ENCODE measurements at regions not wholly inside any gene's neighbourhood (a gene's known extent, or its start where the extent isn't known, plus 50 kb on each side); places are given as distances from the start of the nearest gene placed in this dataset.

DNA sequence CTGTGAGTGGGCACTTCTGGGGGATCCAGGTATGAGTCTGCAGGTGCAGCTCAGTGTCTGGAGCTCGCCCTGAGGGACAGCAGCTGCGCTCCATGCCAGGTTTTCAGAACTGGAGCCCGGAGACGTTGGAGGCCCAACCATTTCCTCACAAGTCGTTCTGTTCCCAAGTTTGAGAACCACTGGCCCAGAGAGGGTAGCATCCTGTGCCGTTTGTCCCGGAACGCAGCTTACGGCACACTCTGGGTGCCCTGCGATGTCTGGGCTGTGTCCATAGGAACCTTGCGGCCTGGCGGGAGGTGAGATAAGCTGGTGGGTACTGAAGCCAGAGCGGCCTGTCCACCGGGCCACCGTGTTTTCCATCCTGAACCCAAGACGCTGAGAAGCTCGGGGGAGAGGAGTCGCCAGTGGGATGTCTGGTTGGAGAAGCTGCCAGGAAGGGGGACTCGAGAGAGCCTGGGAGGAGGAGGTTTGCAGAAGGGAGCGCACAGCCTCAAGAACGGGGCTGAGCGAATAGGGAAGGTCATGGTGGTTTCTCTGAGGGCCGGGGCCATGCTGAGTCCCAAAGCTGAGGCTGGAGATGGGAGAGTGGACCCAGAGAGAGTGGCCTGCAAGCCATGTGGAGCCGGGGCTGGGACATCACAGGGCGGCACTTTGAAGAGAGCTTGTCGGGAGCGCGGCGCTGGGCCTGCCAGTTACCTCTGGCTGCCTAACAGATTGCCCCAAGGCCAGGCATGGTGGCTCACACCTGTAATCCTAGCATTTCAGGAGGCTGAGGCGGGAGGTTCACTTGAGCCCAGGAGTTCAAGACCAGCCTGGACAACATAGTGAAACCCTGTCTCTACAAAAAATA lies 211.0 kb upstream of the GSE1 start:
- DNase-seq (ENCODE audit: low spot score) = no peak

DNA sequence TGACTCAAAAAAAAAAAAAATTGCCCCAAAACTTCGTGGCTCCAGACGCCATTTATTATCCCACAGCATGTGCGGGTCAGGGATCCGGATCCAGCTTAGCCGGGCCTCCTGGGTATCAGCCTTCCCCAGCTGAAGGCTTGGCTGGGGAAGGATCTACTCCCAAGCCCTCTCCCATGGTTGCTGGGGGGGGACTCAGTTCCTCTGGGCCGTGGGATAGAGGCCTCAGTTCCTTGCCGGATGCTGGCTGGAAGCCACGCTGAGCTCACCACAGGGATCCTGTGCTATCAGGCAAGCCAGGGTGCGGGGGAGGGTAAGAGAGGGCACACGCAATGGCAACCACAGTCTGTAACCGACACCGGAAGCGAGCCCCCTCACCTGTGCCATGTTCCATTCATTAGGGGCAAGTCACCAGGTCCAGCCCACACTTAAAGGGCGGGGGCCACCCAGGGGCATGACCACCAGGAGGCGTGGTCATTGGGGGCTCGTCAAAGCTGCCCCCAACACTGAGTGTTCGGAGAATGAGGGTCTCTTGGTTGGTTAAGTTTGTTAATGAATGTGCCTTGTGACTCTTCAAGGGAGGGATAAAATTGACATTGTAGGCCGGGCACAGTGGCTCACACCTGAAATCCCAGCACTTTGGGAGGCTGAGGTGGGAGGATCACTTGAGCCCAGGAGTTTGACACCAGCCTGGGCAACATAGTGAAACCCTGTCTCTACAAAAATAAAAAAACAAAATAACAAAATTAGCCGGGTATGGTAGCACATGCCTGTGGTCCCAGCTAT lies 210.0 kb upstream of the GSE1 start:
- no peak for DNase-seq (ENCODE audit: low spot score)

More for the DNA sequence above, 211.0 kb upstream of the GSE1 start:
- Histone ChIP-seq H3K9me2 (replicated peaks; ENCODE audit: insufficient read depth) (no peaks in the 10 kb centered on the region), H3K36me3 (replicated peaks; ENCODE audit: insufficient read depth, low read depth) (no peaks in the 10 kb centered on the region), H4K20me1 (ENCODE audit: insufficient read depth, poor library complexity, severe bottlenecking) (no peaks in the 10 kb centered on the region), H3K9me3 (ENCODE audit: low read depth) (no peaks in the 10 kb centered on the region), H2AFZ (no peak overlapping the region), H3K27me3 (no peaks in the 10 kb centered on the region), H3K79me2 (no peaks in the 10 kb centered on the region), H3K27ac (no peak overlapping the region), H3K4me2 (no peak overlapping the region), H3K4me1 (ENCODE audit: insufficient read depth) (peaks cover 8% of the 10 kb centered on the region), H3K4me3 (no peak overlapping the region)
- WGBS (ENCODE audit: low lambda C conversion rate, missing lambda C conversion rate) = 94% methylated on average over 30 of the region's 30 CpGs
- TF ChIP-seq EZH2 (IDR thresholded peaks at IDR 0.05; ENCODE audit: borderline replicate concordance) (no peak), EZH2phosphoT487 (IDR thresholded peaks at IDR 0.05; ENCODE audit: low read depth, severe bottlenecking, unreplicated experiment) (no peak)
- TF ChIP-seq, protein P1, sequence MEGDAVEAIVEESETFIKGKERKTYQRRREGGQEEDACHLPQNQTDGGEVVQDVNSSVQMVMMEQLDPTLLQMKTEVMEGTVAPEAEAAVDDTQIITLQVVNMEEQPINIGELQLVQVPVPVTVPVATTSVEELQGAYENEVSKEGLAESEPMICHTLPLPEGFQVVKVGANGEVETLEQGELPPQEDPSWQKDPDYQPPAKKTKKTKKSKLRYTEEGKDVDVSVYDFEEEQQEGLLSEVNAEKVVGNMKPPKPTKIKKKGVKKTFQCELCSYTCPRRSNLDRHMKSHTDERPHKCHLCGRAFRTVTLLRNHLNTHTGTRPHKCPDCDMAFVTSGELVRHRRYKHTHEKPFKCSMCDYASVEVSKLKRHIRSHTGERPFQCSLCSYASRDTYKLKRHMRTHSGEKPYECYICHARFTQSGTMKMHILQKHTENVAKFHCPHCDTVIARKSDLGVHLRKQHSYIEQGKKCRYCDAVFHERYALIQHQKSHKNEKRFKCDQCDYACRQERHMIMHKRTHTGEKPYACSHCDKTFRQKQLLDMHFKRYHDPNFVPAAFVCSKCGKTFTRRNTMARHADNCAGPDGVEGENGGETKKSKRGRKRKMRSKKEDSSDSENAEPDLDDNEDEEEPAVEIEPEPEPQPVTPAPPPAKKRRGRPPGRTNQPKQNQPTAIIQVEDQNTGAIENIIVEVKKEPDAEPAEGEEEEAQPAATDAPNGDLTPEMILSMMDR (IDR thresholded peaks at IDR 0.05; ENCODE audit: poor library complexity) = no peak

DNA sequence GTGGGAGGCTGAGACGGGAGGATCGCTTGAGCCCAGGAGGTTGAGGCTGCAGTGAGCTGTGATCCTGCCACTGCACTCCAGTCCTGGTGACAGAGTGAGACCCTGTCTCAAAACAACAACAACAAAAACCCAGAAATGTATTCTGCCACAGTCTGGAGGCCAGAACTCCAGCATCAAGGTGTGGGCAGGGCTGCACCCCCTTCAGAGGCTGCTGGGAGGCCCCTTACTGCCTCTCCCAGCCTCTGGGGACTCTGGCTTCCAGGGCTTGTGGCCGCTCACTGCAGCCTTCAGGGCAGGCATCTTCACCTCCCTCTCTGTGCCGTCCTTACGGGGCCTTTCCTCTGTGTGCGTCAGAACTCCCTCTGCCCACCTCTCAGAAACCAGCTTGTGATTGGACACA lies 209.4 kb upstream of the GSE1 start:
- WGBS (ENCODE audit: low lambda C conversion rate, missing lambda C conversion rate) = 88% methylated on average over 6 of the region's 6 CpGs
- no peak overlapping the region for H3K4me3 ChIP-seq
- no peaks in the 10 kb centered on the region for H3K79me2 ChIP-seq
- H4K20me1 ChIP-seq (ENCODE audit: insufficient read depth, poor library complexity, severe bottlenecking) = no peaks in the 10 kb centered on the region
- no peaks in the 10 kb centered on the region for H3K36me3 ChIP-seq (replicated peaks; ENCODE audit: insufficient read depth, low read depth)
- peaks cover 6% of the 10 kb centered on the region for H3K4me1 ChIP-seq (ENCODE audit: insufficient read depth)
- no peak overlapping the region for H3K27ac ChIP-seq
- no peaks in the 10 kb centered on the region for H3K9me2 ChIP-seq (replicated peaks; ENCODE audit: insufficient read depth)
- H3K27me3 ChIP-seq = no peaks in the 10 kb centered on the region
- TF ChIP-seq EZH2phosphoT487 (IDR thresholded peaks at IDR 0.05; ENCODE audit: low read depth, severe bottlenecking, unreplicated experiment) = no peak
- TF ChIP-seq, protein P1 (IDR thresholded peaks at IDR 0.05; ENCODE audit: poor library complexity) = no peak
- TF ChIP-seq EZH2 (IDR thresholded peaks at IDR 0.05; ENCODE audit: borderline replicate concordance) = no peak
- no peak overlapping the region for H2AFZ ChIP-seq
- H3K9me3 ChIP-seq (ENCODE audit: low read depth) = no peaks in the 10 kb centered on the region
- DNase-seq (ENCODE audit: low spot score) = no peak
- H3K4me2 ChIP-seq = no peak overlapping the region

More for the DNA sequence above, 210.0 kb upstream of the GSE1 start:
- Histone ChIP-seq H3K9me2 (replicated peaks; ENCODE audit: insufficient read depth) (no peaks in the 10 kb centered on the region), H3K4me3 (no peak overlapping the region), H3K9me3 (ENCODE audit: low read depth) (no peaks in the 10 kb centered on the region), H4K20me1 (ENCODE audit: insufficient read depth, poor library complexity, severe bottlenecking) (no peaks in the 10 kb centered on the region), H3K36me3 (replicated peaks; ENCODE audit: insufficient read depth, low read depth) (no peaks in the 10 kb centered on the region), H3K79me2 (no peaks in the 10 kb centered on the region), H3K4me1 (ENCODE audit: insufficient read depth) (peaks cover 6% of the 10 kb centered on the region), H2AFZ (no peak overlapping the region), H3K4me2 (no peak overlapping the region), H3K27me3 (no peaks in the 10 kb centered on the region), H3K27ac (no peak overlapping the region)
- WGBS (ENCODE audit: low lambda C conversion rate, missing lambda C conversion rate) = 69% methylated on average over 19 of the region's 19 CpGs
- TF ChIP-seq, protein P1 (IDR thresholded peaks at IDR 0.05; ENCODE audit: poor library complexity) = no peak
- TF ChIP-seq EZH2 (IDR thresholded peaks at IDR 0.05; ENCODE audit: borderline replicate concordance) (no peak), EZH2phosphoT487 (IDR thresholded peaks at IDR 0.05; ENCODE audit: low read depth, severe bottlenecking, unreplicated experiment) (no peak)

Data from hepatocyte (in vitro differentiated cells).